ENCODE measurements at regions not wholly inside any gene's neighbourhood (a gene's known extent, or its start where the extent isn't known, plus 50 kb on each side); places are given as distances from the start of the nearest gene placed in this dataset.
"Not testable (repeated sequence)": the region's sequence is repeated elsewhere in the genome, so short reads cannot be mapped to it uniquely, and the experiment has no call there.

GRCh38 chr5:125486634-125487033, 740.2 kb upstream of the ZNF608 start:
- no peak for TF ChIP-seq POLR2A (IDR thresholded peaks at IDR 0.05)
- TF ChIP-seq CTCF (IDR thresholded peaks at IDR 0.05): no peak
- WGBS, 2 donors: 77 to 89% methylated on average over 2 of the region's 2 CpGs
- no peak overlapping the region for H3K4me3 ChIP-seq (ENCODE audit: low read depth, poor library complexity, severe bottlenecking)
- intact Hi-C loops (cut with DNase I; ENCODE audit: low total_unique reads): no loop called here
- DNase-seq (ENCODE audit: low spot score in 2 of 2): no peak

- intact Hi-C loops (cut with DNase I; ENCODE audit: low total_unique reads): no loop called here
- H3K4me3 ChIP-seq (ENCODE audit: low read depth, poor library complexity, severe bottlenecking): no peak overlapping the region
- no peak for TF ChIP-seq CTCF (IDR thresholded peaks at IDR 0.05)
- TF ChIP-seq POLR2A (IDR thresholded peaks at IDR 0.05): no peak
- no peak for DNase-seq (ENCODE audit: low spot score in 2 of 2)
- 78 to 83% methylated on average over 3 of the region's 3 CpGs for WGBS, 2 donors
Measured at GRCh38 chr5:125487231-125487630, 740.8 kb upstream of the ZNF608 start.

GRCh38 chr5:125487652-125488051, 741.2 kb upstream of the ZNF608 start:
- intact Hi-C loops (cut with DNase I; ENCODE audit: low total_unique reads); DNase-seq (ENCODE audit: low spot score in 2 of 2); H3K4me3 ChIP-seq (ENCODE audit: low read depth, poor library complexity, severe bottlenecking): not testable (repeated sequence)
- WGBS, 2 donors: 88 to 96% methylated on average over 4 of the region's 4 CpGs

GRCh38 chr5:125489146-125489545, 742.7 kb upstream of the ZNF608 start:
- TF ChIP-seq CTCF (IDR thresholded peaks at IDR 0.05) (no peak), POLR2A (IDR thresholded peaks at IDR 0.05) (no peak)
- WGBS, 2 donors: 88 to 96% methylated on average over 2 of the region's 2 CpGs
- intact Hi-C loops (cut with DNase I; ENCODE audit: low total_unique reads): no loop called here
- no peak overlapping the region for H3K4me3 ChIP-seq (ENCODE audit: low read depth, poor library complexity, severe bottlenecking)
- DNase-seq (ENCODE audit: low spot score in 2 of 2): no peak

GRCh38 chr5:125491986-125492492, 745.6 kb upstream of the ZNF608 start:
- H3K4me3 ChIP-seq (ENCODE audit: low read depth, poor library complexity, severe bottlenecking): no peak overlapping the region
- TF ChIP-seq CTCF (IDR thresholded peaks at IDR 0.05) (no peak), POLR2A (IDR thresholded peaks at IDR 0.05) (no peak)
- no peak for DNase-seq (ENCODE audit: low spot score in 2 of 2)
- intact Hi-C loops (cut with DNase I; ENCODE audit: low total_unique reads): no loop called here
- WGBS, 2 donors: 33 to 48% methylated on average over 3 of the region's 3 CpGs

GRCh38 chr5:125492977-125493376, 746.5 kb upstream of the ZNF608 start:
- TF ChIP-seq POLR2A (IDR thresholded peaks at IDR 0.05): no peak
- no peak for TF ChIP-seq CTCF (IDR thresholded peaks at IDR 0.05)

More at GRCh38 chr5:125492977-125493376, 746.5 kb upstream of the ZNF608 start:
- no peak overlapping the region for H3K4me3 ChIP-seq (ENCODE audit: low read depth, poor library complexity, severe bottlenecking)
- intact Hi-C loops (cut with DNase I; ENCODE audit: low total_unique reads): no loop called here
- no peak for DNase-seq (ENCODE audit: low spot score in 2 of 2)
- WGBS, 2 donors: 64 to 81% methylated on average over 2 of the region's 2 CpGs

Data from lower leg skin (tissue), 4 donors.